GM21723 (cell line): ENCODE measurements at regions not wholly inside any gene's neighbourhood (a gene's known extent, or its start where the extent isn't known, plus 50 kb on each side); places are given as distances from the start of the nearest gene placed in this dataset.

Source experiments
- ATAC-seq: cut with Tn5 transposase; IDR thresholded peaks from one replicate; pipeline ENCODE4 v1.9.1; 2021; ENCODE audit warnings: mild to moderate bottlenecking, moderate library complexity; ENCODE audit not compliant: unreplicated experiment

GRCh38 chr4:137644201-137644600, 111.9 kb upstream of the PCDH18 start:
- no peak for ATAC-seq

GRCh38 chr4:137641544-137641943, 109.2 kb upstream of the PCDH18 start:
- ATAC-seq = no peak

- no peak for ATAC-seq
These were observed 108.5 kb upstream of the PCDH18 start for GRCh38 chr4:137640838-137641158.

DNA sequence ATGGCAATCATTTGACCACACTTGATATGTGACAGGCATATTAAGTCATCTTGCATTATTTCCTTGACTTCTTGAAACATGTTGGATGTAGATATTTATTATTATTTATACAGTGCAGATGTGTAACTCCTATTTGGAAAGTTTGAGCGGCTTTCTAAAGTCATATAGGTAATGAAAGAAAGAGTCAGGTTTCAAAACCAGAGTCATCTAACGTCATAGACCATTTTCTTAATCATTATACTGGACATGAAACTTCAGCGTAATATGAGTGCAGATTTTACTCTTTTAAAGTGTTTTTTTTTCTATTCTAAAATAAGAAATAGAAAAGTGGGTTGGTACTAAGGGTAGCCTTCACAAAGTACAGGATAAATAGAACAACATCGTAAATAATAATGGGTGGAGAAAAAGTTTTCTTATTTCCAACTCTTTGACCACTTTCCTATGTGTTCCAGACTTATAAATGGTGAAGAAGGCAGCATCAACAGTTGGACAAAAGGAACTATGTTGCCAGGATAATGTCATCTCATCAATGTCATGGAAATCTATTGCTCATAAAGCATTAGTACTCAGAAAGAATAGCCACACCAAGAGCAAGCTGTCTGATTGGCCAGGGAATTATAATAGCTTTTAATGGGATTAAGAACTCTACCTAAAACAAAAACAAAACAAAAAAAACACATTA, 108.0 kb upstream of the PCDH18 start:
- ATAC-seq = no peak

- ATAC-seq = no peak
These were observed 106.6 kb upstream of the PCDH18 start for GRCh38 chr4:137638934-137639333.

DNA sequence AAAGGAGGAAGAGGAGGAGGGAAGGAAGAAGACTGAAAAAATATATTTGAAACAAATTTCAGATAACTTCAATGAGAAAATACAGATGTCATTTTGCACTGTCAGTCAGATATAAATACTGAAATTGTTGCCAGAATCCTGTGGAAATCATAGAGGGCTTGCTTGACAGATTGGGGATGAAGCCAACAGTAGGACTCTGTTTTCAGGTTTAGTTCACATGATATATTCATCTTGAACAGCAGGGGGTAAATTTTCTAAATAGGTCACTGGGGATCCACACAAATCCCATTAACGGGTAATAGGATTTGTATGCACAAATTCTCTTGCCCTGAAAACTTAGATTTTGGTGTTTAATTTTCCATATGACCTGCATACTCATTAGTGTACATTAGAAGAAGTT, 103.3 kb upstream of the PCDH18 start:
- no peak for ATAC-seq

DNA sequence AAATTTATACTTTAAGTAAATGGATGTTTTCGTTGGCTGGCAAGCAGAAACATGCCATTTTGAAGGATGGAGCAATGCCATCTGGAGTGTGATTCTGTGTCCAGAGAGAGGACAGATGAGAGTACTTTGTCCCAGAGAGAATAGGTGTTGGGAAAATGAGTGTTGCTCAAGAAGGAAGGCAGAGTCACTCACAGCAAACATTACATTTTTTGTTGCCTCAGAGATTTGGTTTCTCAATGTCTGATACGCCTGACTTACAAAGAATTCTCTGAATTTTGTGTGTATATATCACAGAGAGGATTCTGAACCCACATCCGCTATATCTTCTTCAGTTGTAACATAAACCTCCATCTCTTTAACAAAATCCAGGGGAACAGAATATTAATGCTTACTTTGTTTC, 102.8 kb upstream of the PCDH18 start:
- no peak for ATAC-seq

- ATAC-seq = no peak
These were observed 100.5 kb upstream of the PCDH18 start for GRCh38 chr4:137632842-137633241.

DNA sequence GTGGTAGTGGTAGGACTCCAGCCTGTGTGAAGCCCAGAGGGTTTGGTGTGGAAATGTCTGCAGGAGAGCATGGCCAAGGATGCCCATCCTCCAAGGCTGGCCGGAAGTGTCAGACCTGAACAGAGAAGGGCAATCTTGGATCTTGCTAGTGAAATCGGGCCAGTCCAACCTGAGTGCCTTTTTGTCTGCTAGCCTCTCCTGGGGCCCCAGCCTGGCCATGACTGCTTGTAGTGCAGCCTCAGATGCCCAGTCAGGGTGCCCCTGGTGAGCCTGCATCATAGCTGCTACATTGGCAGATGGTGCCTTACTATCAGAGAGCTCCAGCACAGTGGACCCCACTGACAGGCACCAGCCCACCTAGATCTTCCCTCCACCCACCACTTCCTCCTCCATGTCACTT, 99.3 kb upstream of the PCDH18 start:
- no peak for ATAC-seq

DNA sequence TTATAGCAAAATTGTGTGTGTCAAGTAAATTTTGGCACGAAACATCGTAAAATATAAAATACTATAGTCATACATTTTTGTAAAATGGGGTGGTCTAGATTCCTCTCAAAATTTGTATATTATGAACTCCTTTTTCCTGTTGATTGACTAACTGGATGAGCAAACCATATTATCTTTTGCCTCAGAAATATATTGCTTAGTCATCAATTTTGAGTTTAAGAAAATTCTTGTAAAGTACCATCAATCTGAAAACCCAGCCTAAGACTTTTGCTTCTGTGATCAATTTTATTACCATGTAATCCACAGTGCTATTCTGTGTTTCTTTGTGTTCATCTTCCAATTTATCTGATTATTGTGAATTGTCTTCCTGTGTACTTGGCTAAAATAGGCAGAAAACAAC, 98.0 kb upstream of the PCDH18 start:
- no peak for ATAC-seq

DNA sequence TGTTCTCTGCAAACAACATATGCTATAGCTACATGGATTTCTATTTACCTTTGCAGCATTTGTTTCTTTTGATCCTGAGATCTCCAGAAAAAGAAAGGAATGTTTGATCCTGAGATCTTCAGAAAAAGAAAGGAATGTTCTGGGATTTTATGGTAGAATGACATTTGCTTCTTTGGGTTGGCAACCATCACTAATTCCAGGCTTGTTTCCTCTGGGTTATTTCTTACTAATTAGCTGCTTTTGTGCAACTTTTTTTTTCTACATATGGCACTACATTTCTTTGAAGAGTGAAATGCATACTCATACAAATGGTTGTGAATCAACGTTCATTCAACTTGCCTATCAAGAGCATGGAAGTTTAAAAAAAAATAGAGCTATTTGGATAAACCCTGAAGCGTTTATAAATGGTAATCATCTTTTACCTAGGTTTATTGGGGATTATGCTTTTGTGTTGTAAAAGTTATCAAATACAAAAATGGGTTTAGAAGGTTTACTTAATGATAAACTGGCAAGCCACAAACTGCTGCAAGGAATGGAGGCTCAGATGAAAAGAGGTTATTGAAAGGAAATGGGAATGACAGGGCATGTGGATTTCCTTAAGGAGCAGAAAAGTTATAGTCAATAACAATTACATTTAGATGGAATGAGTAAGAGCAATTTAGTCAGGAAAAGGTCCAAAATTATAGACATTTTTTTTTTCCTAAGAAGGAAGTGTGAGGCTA, 95.6 kb upstream of the PCDH18 start:
- ATAC-seq = no peak

GRCh38 chr4:137626942-137627738, 94.8 kb upstream of the PCDH18 start:
- no peak for ATAC-seq

- ATAC-seq = no peak
These were observed 90.7 kb upstream of the PCDH18 start for GRCh38 chr4:137623013-137623412.

- ATAC-seq = no peak
These were observed 88.8 kb upstream of the PCDH18 start for GRCh38 chr4:137621056-137621455.

GRCh38 chr4:137614491-137614890, 82.2 kb upstream of the PCDH18 start:
- no peak for ATAC-seq

- no peak for ATAC-seq
These were observed 79.9 kb upstream of the PCDH18 start for GRCh38 chr4:137611998-137612700.

DNA sequence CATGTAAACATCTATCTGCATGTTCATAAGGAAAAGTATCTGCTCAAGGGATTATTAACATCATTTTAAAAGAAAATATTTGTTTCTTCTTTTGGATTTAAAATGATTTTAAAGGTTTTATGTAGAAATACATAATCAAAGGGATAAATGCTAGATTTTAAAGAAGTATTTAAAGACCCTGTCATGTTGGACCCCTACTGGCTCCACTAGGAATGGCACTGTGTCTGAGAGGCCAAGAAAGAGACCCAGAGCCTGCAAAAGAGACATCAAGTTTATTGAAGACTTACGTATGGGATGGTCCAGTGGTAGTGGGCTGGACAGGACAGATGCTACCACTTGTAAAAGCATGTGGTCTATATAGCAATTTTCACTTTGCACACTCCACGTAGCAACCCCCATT, 78.7 kb upstream of the PCDH18 start:
- ATAC-seq = no peak

DNA sequence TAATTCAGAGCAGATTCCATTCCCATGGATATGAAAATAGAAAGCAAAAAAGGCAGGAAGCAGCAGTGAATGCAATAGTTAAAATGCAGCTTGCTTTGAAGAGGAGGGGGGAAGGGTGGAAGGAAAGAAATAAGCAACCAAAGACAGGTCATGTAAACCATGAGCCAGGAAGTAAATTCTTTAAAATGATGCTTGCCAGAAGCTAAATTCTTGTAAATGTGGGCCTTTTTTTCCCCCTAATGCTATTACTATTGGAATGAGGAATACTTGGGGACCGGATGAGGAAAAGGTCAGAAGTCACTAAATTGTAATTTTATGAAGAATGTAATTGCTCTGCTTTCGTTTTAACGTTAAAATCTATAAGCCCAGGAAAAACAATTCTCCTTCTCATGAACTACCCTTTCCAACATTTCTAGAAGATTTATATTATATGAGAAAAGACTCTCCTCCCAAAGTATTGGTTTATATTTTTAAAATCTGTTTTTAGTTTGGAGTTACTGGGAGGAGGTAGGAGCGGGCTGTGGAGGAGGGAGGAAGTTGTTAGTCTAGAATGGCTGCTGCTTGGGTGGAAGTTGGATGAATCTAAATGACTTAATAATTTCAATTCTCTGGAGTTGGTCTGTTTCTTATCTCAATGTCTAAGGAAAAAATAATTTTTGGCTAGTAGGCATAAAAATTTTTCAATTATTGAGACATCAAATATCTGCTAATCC, 77.6 kb upstream of the PCDH18 start:
- ATAC-seq = no peak

DNA sequence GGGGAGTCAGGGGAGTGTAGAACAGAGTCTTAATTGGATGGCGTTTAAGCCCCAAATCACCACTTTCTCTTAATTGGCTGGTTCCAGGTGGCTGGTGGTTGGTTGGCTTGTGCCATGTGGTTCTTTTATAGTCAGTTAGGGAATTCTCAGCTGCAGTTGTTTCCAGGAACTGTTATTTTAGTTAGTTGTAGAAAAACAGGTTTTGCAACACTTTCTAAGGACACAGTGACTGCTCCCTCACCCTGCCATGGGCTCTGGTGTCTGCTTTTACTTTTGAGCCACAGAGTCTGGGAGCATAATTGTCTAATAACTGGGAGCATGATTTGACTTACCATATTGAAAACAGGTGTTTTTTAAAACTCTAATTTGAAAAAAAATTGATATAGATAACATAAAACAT, 75.8 kb upstream of the PCDH18 start:
- no peak for ATAC-seq

DNA sequence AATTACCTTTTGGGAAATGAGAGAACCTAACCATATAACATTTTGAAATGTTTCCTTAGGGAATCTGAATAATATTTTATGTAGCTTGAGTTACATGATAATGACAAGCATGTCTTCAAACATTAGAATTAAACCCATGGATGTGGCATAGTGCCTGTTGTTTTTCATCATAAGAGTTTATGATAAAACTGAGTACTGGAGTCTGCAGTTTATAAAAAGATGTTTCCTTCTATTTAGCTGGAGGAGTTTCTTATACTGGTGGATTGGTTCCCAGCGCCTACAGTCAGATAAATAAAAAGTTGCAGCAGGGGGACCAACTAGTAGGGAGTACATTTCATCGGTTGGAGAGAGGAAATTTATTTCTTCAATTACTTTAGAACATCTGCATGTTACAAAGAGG, 70.1 kb upstream of the PCDH18 start:
- no peak for ATAC-seq

DNA sequence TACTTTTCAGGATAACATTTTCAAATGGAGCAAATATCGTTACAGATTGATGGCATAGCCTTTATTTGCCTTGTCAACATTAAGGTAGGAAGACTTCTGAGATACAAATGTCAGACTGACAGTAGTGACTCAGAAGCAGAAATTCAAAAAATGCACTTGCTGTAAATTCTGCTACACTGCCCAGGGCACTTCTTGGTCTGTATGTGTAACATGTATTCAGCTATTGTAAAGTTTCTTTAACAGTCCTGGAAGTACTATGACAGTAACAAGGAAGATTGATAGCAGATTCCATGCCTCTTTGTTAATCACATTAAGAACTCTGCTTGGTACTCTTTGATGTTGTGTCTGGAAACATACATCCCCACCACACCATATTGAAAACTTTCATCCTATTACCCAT, 69.6 kb upstream of the PCDH18 start:
- ATAC-seq = no peak
